Erythroblast (primary cell): ENCODE measurements at regions not wholly inside any gene's neighbourhood (a gene's known extent, or its start where the extent isn't known, plus 50 kb on each side); places are given as distances from the start of the nearest gene placed in this dataset.

Experiments used
- GATA1 ChIP-seq: IDR thresholded peaks from 2 replicates; pipeline ENCODE4 v1.6.1; 2011; ENCODE audit warnings: low read depth, mild to moderate bottlenecking, control low read depth, low read length, moderate library complexity
- POLR2A ChIP-seq: IDR thresholded peaks from 2 replicates; pipeline ENCODE4 v1.6.1; 2011; ENCODE audit warnings: mild to moderate bottlenecking, low read length

GRCh38 chr11:28545536-28545935 is 437.3 kb downstream of the METTL15 start:
- TF ChIP-seq POLR2A (no peak), GATA1 (no peak)
